G401.6 (cell line): ENCODE measurements at regions not wholly inside any gene's neighbourhood (a gene's known extent, or its start where the extent isn't known, plus 50 kb on each side); places are given as distances from the start of the nearest gene placed in this dataset.

Experiments used
- FAIRE-seq: peaks from 2 replicates; lab custom pipeline; 2012; peaks lifted over from hg19 to GRCh38; lab: Jason Lieb, UNC

DNA sequence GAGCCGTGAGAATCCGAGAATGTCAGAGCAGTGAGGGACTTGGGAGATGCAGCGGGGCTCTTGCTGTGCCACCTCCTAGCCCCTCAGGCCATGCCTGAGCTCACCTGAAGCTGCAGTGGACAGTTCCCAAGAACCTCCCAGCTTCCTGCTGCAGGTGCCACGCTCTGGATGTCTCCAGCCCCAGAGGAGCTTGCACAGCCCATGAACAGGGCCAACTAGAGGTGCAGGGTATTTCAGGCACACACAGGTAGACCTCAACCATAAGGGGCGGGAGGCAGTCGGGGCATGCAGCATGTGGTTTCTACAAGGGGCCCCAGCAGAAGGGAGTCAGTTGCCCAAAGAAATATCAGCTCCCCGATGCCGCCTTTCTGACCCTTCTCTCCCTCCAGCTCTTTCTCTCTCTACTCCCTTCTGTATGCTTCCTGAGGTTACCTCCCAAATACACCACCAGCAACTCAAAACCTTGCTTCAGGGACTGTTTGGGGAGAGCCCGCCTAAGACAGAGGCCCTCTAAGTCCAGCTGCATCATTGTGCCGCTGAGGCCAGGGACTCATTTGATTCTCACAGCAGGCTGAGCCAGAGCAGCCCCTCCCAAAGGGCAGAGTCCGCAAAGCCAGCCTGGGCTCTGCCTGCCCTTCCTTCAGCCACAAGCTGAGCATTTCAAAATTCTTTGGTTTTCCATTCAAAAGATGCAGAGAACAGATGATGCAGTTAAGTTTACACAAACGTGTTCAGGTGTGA is 209.8 kb downstream of the MATN1 start:
- FAIRE-seq, result no peak

DNA sequence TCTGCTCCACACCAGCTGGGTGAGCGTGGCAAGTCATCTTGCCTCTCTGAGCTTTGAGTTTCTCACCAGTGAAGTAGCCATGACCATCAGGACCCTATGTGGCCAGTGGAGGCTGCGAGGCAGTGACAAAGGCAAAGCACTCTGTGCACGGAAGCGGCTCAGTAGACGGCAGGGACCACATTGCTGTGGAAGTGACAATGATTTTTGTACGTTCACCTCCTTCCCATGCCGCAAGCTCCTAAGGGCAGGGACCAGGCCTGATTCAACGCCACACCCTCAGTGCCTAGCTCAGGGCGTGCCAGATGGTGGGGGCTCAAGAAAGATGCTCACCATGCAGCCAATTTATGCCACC is 210.5 kb downstream of the MATN1 start:
- no peak for FAIRE-seq

DNA sequence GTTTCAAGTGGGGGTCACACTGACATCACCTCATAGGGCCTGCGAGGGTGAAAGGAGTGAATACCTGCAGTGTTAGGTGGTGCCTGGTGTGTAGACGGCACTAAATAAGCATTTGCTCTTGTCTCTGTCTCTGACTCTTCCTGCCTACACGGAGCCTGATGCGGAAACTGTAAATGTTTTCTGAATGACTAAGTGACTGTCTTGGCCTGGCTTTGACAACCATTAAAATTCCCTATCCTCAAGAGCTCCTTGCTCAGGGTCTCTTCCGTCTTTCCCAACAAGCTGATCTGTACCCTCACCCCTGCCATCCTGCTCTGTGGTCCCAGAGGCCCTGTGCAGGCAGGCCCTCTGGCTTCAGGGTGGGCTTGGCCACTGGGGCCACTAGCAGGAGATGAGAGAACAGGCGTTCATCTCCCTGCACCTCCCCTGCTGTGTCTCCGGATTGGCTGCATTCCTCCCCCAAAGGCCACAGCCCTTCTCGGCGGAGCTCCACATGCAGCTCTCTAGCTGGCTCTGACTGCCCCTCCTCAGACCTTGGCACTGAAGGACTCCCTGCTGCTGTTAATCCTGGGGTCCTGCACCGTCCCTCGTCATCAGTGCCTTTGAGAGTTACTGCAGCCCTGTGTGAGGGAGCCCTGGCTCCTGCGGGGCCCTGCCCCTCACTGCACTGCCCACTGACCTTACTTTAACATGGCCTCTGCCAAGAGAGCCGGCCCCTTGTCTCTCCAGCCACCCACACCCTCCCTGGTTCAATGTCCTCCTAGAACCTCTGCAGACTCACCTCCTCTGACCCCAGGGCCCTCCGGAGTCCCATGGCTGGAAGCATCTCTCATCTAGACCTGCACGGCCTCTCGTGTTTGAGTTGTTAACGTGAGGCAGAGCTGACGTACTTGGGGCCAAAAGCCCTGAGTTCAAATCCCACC is 211.1 kb downstream of the MATN1 start:
- FAIRE-seq, result no peak

DNA sequence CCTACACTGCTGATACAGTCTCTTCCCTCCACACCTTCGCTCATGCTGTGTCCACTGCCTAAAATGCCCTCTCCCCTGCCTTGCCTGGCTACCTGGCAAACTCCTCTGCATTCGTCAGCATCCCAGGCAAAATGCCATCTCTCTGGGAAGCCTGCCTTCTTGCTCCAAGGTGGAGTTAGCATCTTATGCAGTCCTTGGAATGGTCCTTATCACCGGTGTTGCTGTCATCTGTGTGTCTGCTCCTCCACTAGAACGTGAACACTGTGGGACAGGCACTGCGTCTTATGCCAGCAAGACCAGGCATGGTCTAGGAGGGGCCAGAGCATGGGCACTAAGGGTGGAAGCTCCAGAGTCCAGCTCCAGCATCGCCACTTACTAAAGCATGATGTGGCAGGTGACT is 211.8 kb downstream of the MATN1 start:
- no peak for FAIRE-seq

DNA sequence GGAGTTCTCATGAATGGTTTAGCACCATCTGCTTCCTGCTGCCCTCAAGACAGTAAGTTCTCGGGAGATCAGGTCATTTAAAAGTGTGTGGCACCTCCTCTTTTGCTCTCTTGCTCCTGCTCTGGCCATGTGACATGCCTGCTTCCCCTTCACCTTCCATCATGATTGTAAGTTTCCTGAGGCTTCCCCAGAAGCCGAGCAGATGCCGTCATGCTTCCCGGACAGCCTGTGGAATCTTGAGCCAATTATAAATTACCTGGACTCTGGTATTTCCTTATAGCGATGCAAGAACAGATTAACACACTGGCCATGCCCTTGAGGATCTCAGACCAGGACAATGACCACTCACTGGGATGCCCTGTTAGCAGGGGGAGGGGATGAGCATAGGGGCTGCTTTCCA is 212.3 kb downstream of the MATN1 start:
- no peak for FAIRE-seq

DNA sequence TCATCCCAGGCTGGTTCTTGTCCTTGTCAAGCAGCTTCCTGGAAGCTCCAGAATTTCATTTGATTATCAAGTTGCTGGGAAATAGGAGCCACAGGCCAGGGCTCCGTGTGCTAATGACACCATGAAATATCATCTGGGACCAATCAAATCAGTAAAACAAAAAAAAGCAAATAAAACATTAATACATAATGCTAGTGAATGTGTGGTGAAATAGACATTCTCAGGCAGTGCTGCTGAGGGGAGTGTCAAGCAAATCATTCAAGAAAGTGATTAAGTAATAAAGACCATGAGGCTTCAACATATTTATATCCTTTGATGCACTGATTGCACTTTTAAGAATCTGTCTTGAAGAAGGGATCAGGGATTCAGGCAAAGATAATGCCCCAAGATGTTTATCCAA is 213.7 kb downstream of the MATN1 start:
- no peak for FAIRE-seq

DNA sequence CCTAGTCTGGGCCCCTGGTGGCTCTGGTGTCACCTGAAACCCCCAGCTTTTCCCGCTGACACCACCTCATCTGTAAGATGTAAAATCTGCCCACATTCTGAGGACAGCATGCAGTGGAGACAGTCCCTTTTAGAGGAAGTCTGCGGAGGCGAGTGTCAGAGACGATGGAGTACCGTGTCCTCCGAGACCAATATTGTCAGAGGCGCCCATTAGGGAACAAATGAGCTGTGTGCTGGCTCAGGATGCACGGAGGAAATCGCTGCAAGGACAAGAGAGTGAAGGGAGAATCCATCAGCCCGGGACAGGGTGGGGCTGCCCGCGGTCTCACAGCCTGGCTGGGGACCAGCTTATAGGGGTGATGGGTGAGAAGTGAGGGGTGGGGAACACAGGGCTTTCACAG is 214.8 kb downstream of the MATN1 start:
- FAIRE-seq, result no peak

DNA sequence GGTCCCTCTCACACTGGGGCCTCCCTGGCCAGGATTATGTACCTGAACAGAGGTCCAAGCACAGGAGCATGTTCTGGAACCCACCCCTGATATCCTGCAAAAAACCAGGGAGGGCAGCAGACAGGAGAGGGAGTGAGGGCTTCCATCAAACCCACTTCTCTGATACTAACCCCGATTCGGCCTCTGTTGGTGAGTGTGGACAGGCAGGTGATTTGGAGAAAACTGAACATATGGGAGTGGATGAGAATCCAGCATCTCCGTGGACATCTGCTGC is 215.3 kb downstream of the MATN1 start:
- FAIRE-seq, result no peak

DNA sequence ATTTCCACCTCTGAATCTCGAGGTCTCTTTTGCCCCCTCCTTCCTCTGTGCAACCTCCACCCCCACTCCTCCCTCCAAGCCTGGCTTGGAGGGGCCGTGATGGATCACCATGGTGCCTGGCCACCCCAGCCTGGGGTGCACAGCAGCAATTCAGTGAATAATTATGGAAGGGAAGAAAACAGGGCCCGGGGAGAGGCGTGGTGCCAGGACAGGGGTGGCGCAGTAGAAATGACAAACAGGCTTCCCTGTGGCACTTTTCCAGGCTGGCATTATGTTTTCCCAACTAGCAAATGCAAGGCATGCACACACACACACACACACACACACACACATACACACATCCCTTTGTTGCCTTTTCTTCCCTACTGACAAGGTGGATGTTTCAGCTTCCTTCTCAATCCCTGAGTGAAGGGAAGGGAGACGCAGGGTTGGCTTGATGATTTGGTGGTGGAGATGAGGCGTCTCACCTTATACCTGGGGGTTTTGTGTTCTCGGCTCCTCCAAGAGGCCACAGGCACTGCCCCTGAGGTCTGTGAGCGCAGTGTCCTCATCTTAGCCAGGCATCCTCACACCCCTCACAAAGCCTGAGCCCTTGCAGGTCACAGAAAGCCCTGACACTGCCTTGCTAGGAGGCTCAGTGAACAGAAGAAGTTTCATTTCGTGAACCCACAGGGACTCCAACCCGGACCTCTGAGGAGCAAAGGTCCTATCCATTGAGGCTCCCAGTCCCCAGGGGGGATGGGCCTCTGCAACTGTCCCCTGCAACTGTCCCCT is 215.8 kb downstream of the MATN1 start:
- FAIRE-seq, result no peak

DNA sequence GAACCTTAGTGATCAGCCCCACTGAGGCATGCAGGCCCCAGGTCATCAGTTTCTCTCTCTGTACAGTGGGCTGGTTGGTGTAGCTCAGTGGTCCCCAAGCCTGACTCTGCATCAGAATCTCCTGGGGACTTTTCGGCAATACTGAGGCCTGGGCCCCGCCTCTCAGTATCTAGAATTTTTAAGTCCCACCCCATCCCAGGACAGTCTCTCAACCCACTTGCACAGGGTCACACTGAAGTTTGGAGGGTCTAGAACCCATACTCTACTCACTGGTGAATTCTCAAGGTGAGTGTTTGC is 216.4 kb downstream of the MATN1 start:
- no peak for FAIRE-seq

DNA sequence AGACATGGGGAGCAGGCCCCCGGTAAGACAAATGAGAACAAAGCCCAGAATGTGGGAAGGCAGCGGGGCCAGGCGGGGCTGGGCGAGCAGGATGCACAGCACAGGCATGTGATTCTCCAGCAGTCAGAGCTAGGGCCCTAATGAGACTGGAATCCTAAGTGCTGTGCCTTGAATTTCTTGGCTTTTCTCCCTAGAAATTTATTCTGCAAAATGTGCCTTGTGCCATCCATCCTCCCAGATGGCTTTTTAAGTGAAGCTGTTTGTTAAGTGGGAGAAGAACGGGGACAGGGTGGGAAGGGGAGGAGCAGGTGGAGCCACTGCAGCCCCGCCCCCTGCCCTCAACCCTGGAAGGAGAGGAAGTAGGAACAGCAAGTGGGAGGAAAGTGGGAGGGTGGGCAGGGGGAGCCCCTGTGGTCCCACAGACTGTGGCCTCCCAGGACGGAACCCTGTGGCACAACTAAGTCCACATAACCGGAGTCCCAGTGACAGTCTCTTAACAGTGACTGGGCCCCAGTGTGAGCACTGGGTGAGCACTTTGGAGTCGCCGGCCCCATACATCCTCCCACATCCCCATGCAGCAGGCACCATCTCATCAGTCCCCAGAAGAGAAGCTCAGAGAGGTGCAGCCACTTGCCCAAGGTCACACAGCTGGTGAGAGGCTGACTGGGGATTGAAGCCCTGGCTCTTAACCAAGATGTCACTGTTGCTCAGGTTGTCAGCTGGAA is 216.9 kb downstream of the MATN1 start:
- FAIRE-seq, result no peak

DNA sequence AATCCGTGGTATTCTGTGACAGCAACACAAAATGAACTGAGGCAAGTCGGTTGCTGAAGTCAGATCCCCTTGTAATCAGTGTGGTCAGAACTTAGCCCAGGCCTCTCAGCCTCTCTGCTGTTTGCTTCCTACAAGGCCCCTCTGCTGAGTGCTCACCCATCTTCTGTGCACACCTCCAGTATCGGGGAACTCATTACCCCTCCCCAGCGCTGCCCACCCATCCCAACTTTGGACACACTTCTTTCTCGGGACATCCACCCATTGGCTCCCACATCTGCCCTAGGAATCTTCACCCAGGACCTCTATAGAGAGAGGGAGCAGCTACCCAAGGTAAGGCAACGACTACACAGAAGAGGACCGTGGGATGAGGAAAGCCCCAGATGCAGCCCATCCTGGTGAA is 217.5 kb downstream of the MATN1 start:
- FAIRE-seq, result no peak

DNA sequence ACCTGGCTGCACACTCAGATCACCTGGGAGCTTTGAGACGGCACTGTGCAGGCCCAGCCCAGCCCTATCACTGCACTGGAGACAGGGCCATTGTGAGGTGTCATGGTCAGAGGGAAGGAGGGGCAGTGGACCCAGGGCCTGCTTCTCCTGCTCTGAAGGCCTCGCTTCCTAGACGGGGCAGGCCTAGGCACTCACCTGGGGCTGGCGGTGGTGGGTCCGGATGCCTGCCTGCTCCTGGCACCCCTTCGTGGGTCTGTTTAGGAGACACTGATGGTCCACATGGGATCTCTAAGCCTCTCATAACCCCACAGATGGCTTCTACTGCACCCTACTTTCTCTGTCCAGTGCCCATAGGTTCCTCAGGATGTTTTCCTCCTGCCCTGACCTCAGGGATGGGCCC is 230.9 kb downstream of the MATN1 start:
- no peak for FAIRE-seq

DNA sequence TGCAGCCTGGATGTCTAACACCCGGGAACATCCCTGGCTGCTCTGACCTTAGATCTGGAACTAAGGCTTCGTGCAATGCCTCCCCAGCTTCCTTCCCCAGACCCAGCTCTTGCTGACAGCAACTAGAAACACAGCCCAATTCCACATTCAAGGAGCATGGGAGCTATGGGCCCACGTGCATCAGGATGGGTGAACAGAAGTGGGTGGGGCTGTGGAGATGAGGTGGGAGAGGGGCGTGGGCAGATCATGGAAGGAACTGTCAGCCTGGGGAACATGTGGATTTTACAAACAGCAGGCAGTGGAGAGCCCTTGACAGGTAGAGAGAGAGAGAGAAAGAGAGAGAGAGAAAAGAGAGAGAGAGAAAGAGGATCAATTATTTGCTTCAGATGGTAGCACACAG is 231.6 kb downstream of the MATN1 start:
- no peak for FAIRE-seq

DNA sequence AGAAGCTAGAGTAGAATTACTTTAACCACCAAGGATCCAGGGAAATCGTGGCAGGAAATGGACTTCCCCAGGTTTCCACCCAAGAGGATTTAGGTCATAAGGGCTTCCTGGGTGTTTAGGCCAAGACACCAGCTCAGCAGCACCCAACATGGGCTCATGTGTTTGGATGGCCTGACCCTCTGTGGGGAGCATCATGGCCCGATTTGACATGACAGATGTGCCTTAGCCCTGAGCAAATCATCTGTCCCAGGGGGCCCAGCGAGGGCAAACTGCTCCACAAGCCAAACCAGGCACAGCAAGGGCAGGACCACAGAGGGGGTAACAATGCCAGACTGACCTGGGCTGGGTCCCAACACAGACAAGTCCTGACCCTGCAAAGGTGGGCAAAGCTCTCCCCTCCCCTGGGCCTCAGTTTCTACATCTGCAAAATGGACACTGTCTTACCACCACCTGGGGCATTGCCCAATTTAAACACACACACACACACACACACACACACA is 232.8 kb downstream of the MATN1 start:
- FAIRE-seq, result no peak

DNA sequence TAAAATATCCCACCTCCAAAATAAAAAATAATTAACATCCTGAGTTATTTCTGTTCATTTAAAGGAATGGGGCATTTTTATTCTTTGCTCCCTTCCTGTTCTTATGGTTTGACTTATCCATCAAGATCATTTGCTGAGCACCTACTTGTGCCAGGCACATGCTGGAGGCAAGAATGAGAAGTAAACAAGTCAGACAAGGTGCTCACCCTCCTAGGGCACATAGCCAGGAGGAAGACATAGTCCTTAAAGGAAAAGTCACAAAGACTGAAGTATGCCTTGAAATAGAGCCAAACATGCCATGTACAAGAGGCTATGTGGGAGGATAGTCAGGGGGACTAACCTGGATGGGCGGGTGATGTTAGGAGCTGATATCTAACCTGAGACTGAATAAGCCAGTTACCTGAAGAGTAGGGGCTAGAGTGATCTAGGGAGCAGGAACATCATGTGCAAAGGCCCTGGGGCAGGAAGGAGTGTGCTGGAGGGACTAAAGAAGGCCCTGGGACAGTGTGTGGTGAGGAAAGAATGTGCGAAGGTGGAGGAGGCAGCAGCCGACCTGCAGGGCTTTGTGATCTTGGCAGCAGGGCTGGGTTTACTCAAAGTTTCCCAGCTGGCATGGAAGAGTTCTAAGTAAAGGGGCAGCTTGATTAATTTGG is 233.5 kb downstream of the MATN1 start:
- FAIRE-seq, result no peak

DNA sequence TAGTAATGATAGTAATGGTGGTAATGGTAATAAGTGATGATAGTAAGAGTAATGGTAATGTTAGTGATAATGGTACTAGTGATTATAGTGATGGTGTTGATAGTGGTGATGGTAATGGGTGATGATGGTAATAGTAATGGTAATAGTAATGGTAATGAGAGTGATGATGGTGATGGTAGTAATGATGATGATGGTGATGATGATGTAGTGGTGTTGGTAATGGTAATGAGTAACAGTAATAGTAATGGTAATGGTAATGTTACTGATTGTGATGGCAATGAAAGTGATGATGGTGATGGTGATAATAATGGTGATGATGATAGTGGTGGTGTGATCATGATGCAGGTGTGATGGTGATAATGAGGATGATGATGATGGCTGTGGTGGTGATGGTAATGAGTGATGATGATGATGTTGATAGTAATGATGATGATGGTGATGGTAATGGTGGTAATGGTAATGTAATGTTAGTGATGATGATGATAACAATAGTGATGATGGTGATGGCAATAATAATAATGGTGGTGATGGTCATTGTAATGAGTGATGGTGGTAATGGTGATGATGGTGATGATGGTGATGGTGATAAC is 235.0 kb downstream of the MATN1 start:
- FAIRE-seq, result no peak

DNA sequence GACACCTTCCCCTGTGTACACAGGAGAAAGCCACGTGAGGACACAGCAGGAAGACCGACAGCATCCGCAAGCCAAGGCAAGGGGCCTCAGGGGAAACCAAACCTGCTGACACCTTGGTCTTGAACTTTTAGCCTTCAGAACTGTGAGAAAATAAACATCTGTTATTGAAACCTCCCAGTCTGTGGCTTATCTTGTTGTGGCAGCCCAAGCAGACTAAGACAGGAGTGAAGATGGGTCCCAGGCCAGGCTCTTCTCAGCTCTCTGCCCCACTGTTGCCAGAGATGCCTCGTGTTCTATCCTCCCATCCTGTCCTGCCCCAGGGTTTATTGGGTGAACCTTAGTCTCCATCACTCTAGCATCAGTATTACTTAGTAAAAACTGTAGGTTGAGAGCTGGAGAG is 236.3 kb downstream of the MATN1 start:
- no peak for FAIRE-seq

DNA sequence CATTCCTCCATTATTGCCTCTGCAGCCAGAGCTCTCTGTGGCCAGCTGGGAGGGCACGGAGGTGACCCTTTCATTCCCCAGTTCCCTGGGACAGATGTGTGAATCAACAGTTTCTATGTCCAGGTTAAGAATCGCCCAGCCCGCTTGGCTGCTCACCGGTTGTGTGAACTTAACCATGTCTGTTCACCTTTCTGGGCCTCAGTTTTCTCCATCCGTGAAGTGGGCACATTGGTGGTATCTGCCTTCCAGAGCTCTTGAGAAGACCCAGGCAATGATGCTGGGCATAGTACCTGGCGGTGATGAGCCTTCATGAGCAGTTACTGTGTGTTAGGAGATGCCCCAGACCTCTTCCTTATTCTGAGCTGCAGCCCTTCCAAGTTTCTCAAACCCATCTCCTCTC is 238.3 kb downstream of the MATN1 start:
- FAIRE-seq, result no peak

DNA sequence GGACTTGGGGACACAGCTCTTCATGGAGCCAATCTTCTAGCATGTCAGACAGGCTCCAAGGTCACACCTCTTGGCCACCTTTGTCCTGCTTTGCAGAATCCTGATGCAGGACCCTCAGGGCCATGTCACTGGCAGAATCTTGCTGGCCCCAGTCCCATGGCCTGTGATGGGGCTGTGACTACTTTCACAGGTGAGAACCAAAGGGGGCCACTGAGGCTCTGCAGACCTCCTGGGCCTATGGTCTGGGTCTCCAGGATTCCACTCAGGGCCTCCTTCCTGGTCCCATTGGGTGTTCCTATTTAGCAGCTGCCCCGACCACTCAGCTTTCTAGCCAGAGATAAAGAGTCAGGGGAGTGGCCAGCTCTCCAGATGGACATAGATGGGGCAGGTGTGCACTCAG is 238.7 kb downstream of the MATN1 start:
- FAIRE-seq, result no peak

DNA sequence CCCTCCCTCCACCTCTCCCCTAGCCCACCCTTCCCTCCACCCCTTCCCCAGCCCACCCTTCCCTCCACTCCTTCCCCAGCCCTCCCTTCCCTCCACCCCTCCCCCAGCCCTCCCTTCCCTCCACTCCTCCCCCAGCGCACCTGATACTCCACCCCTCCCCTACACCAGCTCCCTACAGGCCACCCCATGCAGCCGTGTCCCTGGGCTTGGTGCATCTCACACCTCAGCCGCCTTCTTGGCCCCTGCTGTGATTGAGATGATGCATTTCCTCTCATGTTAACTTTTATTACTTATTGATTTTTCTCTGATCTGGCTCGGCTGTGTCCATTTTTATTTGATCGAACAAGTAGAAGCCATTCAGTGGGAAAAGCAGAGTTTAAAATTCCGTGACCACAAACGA is 243.8 kb downstream of the MATN1 start:
- FAIRE-seq, result no peak
